K562 (cell line): ENCODE measurements at regions not wholly inside any gene's neighbourhood (a gene's known extent, or its start where the extent isn't known, plus 50 kb on each side); places are given as distances from the start of the nearest gene placed in this dataset.
A peak's percentile ranks its signal among the peaks of the same experiment; 100 is the strongest.

Experiments used
- ATAC-seq: fragments of 200-7000 bp; cut with Tn5 transposase; 3 replicates; pipeline ENCODE4 v1.9.1; 2020; ENCODE audit warnings: moderate library complexity
- BruUV-seq: library from RNA; stranded (reverse); fragments of 400-500 nt; replicated peaks from 2 replicates; lab custom pipeline; 2021; lab: Mats Ljungman, UMichigan
- CTCF ChIA-PET: fragments of 300-600 bp; formaldehyde crosslinking; extraction: SDS; loops from one replicate; lab custom pipeline; 2021; ENCODE audit warnings: low intra/inter-chr PET ratio; lab: Yijun Ruan, JAX
- POLR2A ChIA-PET: fragments of 300-600, 350-650 bp; sonication (Branson Sonifier 250); formaldehyde crosslinking; extraction: SDS; loops from one replicate; lab custom pipeline; 2021; ENCODE audit warnings: antibody characterized with exemption, inconsistent platforms; lab: Yijun Ruan, JAX
- DNase-seq, 4 experiments: peaks; one replicate each; pipeline versions ENCODE4 v3.0.0 to v3.0.0-alpha.2; 2011 to 2018; ENCODE audit warnings: low spot score in 3 of 4, mixed read lengths in 3 of 4; ENCODE audit errors: extremely low read depth in 1 of 4
- FAIRE-seq: peaks from 2 replicates; lab custom pipeline; 2011; peaks lifted over from hg19 to GRCh38; lab: Jason Lieb, UNC
- H2AFZ ChIP-seq: 2 replicates; pipeline ENCODE4 v1.6.0; 2011; ENCODE audit warnings: low read depth, low read length, control low read depth, inconsistent platforms
- H3K27ac ChIP-seq: fragments of 200-600 bp; 3 replicates; pipeline ENCODE4 v1.8.0; 2011; ENCODE audit warnings: low read depth, mild to moderate bottlenecking, control low read depth, inconsistent platforms, low read length, moderate library complexity, mixed read lengths; ENCODE audit errors: extremely low read depth
- H3K27me3 ChIP-seq, 2 experiments: fragments of 300-600 bp in 1 of 2; 2 replicates in 1 of 2; 3 replicates in 1 of 2; pipeline versions ENCODE4 v1.6.0 to v1.8.0; 2011; ENCODE audit warnings: inconsistent platforms in 2 of 2, low read length in 2 of 2, mild to moderate bottlenecking in 1 of 2, mixed read lengths in 1 of 2, moderate library complexity in 1 of 2; ENCODE audit not compliant: control insufficient read depth in 2 of 2, insufficient read depth in 2 of 2
- H3K36me3 ChIP-seq: fragments of 300-600 bp; 3 replicates; pipeline ENCODE4 v1.8.0; 2011; ENCODE audit warnings: mild to moderate bottlenecking, low read length, inconsistent platforms; ENCODE audit not compliant: control insufficient read depth, insufficient read depth
- H3K4me1 ChIP-seq, 2 experiments: fragments of 200-600 bp in 1 of 2; replicated peaks in 1 of 2; 2 replicates in 1 of 2; 3 replicates in 1 of 2; pipeline versions ENCODE4 v1.5.1 to v1.8.0; 2011; ENCODE audit warnings: inconsistent platforms in 2 of 2, low read length in 2 of 2, mild to moderate bottlenecking in 1 of 2, mixed read lengths in 1 of 2, moderate library complexity in 1 of 2; ENCODE audit not compliant: control insufficient read depth in 2 of 2, insufficient read depth in 2 of 2
- H3K4me2 ChIP-seq: 2 replicates; pipeline ENCODE4 v1.6.1; 2011; ENCODE audit warnings: low read length, control low read depth, inconsistent platforms, mixed read lengths; ENCODE audit not compliant: insufficient read depth
- H3K4me3 ChIP-seq: fragments of 200-600 bp; sonication (generic), shearing (Covaris generic); 2 replicates; pipeline ENCODE4 v1.5.1; 2016; ENCODE audit warnings: control low read depth, inconsistent platforms
- H3K79me2 ChIP-seq: fragments of 200-600 bp; 3 replicates; pipeline ENCODE4 v1.8.0; 2011; ENCODE audit warnings: low read length, inconsistent platforms; ENCODE audit not compliant: control insufficient read depth, insufficient read depth
- H3K9ac ChIP-seq, 2 experiments: 2 replicates each; pipeline versions ENCODE4 v1.6.0 to v1.6.1; 2011; ENCODE audit warnings: low read depth in 2 of 2, low read length in 2 of 2, control low read depth in 1 of 2, inconsistent platforms in 1 of 2, mild to moderate bottlenecking in 1 of 2, mixed read lengths in 1 of 2; ENCODE audit not compliant: insufficient read depth in 1 of 2
- H3K9me1 ChIP-seq: one replicate; pipeline ENCODE4 v1.6.0; 2011; ENCODE audit warnings: inconsistent platforms, mild to moderate bottlenecking, low read length, moderate library complexity; ENCODE audit not compliant: control insufficient read depth, insufficient read depth
- H3K9me3 ChIP-seq: replicated peaks from 2 replicates; pipeline ENCODE4 v1.5.1; 2011; ENCODE audit warnings: low read depth, low read length, inconsistent platforms; ENCODE audit not compliant: control insufficient read depth, insufficient read depth
- H4K20me1 ChIP-seq: replicated peaks from 2 replicates; pipeline ENCODE4 v1.6.1; 2011; ENCODE audit warnings: low read length, inconsistent platforms, mixed read lengths; ENCODE audit not compliant: control insufficient read depth, insufficient read depth
- AFF4 ChIP-seq: sonication (generic); formaldehyde crosslinking; IDR thresholded peaks from 2 replicates; pipeline ENCODE4 v1.8.0; 2023; ENCODE audit warnings: mild to moderate bottlenecking, missing genetic modification reagents
- DMBX1 ChIP-seq: fragments of 250-450 bp; sonication (Bioruptor Pico); IDR thresholded peaks from 2 replicates; pipeline ENCODE4 v1.8.0; 2022; ENCODE audit warnings: inconsistent platforms, mild to moderate bottlenecking, moderate library complexity, borderline replicate concordance
- ETV5 ChIP-seq: sonication (generic); formaldehyde crosslinking; IDR thresholded peaks from 2 replicates; pipeline ENCODE4 v1.4.0; 2020; ENCODE audit warnings: low read depth, mild to moderate bottlenecking, missing genetic modification reagents
- FOXA3 ChIP-seq, 2 experiments: fragments of 450-650 bp in 1 of 2; sonication (generic) in 1 of 2; formaldehyde crosslinking; IDR thresholded peaks in 1 of 2; conservative IDR thresholded peaks in 1 of 2; 2 replicates each; pipeline versions ENCODE4 v1.4.0 to v1.8.0; 2020 to 2022; ENCODE audit warnings: mild to moderate bottlenecking in 2 of 2, missing genetic modification reagents in 1 of 2
- KLF16 ChIP-seq: IDR thresholded peaks from 2 replicates; pipeline ENCODE4 v1.6.1; 2016; ENCODE audit warnings: antibody characterized with exemption
- RAD21 ChIP-seq, 2 experiments: fragments of 250-450 bp in 1 of 2; fragments of 450-650 bp in 1 of 2; sonication (Bioruptor Pico) in 1 of 2; formaldehyde crosslinking in 1 of 2; IDR thresholded peaks in 1 of 2; conservative IDR thresholded peaks in 1 of 2; 2 replicates each; pipeline versions ENCODE4 v1.4.0 to v1.8.0; 2020 to 2022; ENCODE audit warnings: mild to moderate bottlenecking in 2 of 2, moderate library complexity in 1 of 2
- TSC22D4 ChIP-seq: fragments of 450-650 bp; IDR thresholded peaks from 2 replicates; pipeline ENCODE4 v1.6.1; 2016; ENCODE audit warnings: missing genetic modification characterization, missing biosample characterization, control low read depth
- ZNF282 ChIP-seq: sonication (generic); formaldehyde crosslinking; IDR thresholded peaks from 2 replicates; pipeline ENCODE4 v1.8.1; 2023; ENCODE audit warnings: missing genetic modification reagents
- ZNF740 ChIP-seq, 3 experiments: fragments of 200-800 bp in 1 of 3; sonication (Bioruptor generic) in 1 of 3; sonication (generic) in 1 of 3; formaldehyde crosslinking in 1 of 3; IDR thresholded peaks; 2 replicates each; pipeline versions ENCODE4 v1.6.1 to v1.8.0; 2016 to 2022; ENCODE audit warnings: mild to moderate bottlenecking in 2 of 3, missing compliant biosample characterization in 2 of 3, missing genetic modification characterization in 2 of 3, missing genetic modification reagents in 1 of 3
- ZNF75A ChIP-seq: fragments of 450-650 bp; formaldehyde crosslinking; IDR thresholded peaks from 2 replicates; pipeline ENCODE4 v1.4.0; 2020; ENCODE audit warnings: mild to moderate bottlenecking
- ZNF77 ChIP-seq: fragments of 250-450 bp; sonication (Bioruptor Pico); IDR thresholded peaks from 2 replicates; pipeline ENCODE4 v1.5.0; 2020
- WGBS: fragments of 100-300 bp; shearing (Covaris generic); methylation state at CpG from one replicate; pipeline ENCODE4 v1.1.6; 2016; ENCODE audit warnings: low coverage, mixed read lengths; ENCODE audit not compliant: insufficient coverage; ENCODE audit errors: missing lambda C conversion rate; 5-methylcytosine and 5-hydroxymethylcytosine counted together
- in situ Hi-C: fragments of 300-500 bp; cut with MboI; formaldehyde crosslinking; loops from 4 replicates; pipeline ENCODE4 v1.15.0; 2018; ENCODE audit warnings: inconsistent platforms, mixed read lengths
- intact Hi-C: fragments of 100-400 bp; cut with micrococcal nuclease; formaldehyde crosslinking; loops from 2 replicates; pipeline ENCODE4 v1.14.2; 2022
- TF ChIP-seq, protein P1 (sequence below): fragments of 250-450 bp; sonication (Bioruptor Pico); IDR thresholded peaks from 2 replicates; pipeline ENCODE4 v1.9.0; 2021; ENCODE audit warnings: mild to moderate bottlenecking

- TF ChIP-seq TSC22D4 (tag) (no peak), ZNF282 (CRISPR knock-in tag) (no peak), ETV5 (CRISPR knock-in tag) (no peak; the same call in 1 of the 2 replicates), DMBX1 (CRISPR knock-in tag) (no peak; the same call in 1 of the 2 replicates)
- TF ChIP-seq, protein P1, sequence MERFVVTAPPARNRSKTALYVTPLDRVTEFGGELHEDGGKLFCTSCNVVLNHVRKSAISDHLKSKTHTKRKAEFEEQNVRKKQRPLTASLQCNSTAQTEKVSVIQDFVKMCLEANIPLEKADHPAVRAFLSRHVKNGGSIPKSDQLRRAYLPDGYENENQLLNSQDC: no peak
These were observed 128.1 kb upstream of the TOP3B start (continued) for GRCh38 chr22:22110548-22111266.

GRCh38 chr22:22109693-22110466 is 127.3 kb upstream of the TOP3B start:
- CTCF ChIA-PET: interaction anchor here (0.5 to 2.0 kb wide), 5 partner anchors 47 to 1104 kb away, joined by 3 to 9 read pairs (median 5); no protein-coding TSS in a partner anchor
- H3K4me2 ChIP-seq: peak overlapping the region; percentile 58
- ATAC-seq: peak; percentile 78
- TF ChIP-seq RAD21 (CRISPR knock-in tag; conservative IDR thresholded peaks at IDR 0.05 in 1 of 2, IDR thresholded peaks at IDR 0.05 in 1 of 2) (peak in 1 of 2 experiments; percentile 22; a peak in 1 of 4 replicates), FOXA3 (CRISPR knock-in tag; conservative IDR thresholded peaks at IDR 0.05 in 1 of 2, IDR thresholded peaks at IDR 0.05 in 1 of 2) (peak in 1 of 2 experiments; percentile 79; a peak in 2 of 4 replicates), ZNF77 (CRISPR knock-in tag) (peak; percentile 81; the same call in 1 of the 2 replicates), AFF4 (peak; percentile 85), ZNF740 (CRISPR knock-in tag; IDR thresholded peaks at IDR 0.05) (0 out of 2 replicates have a peak, but pooled peaks have one; percentile 18), ZNF740 (tag; IDR thresholded peaks at IDR 0.05) (no peak), KLF16 (peak; percentile 67), ZNF75A (no peak)

More at GRCh38 chr22:22109693-22110466, 127.3 kb upstream of the TOP3B start:
- H3K36me3 ChIP-seq: no peaks in the 10 kb centered on the region
- no peaks in the 10 kb centered on the region for H3K79me2 ChIP-seq
- H3K9me1 ChIP-seq: no peaks in the 10 kb centered on the region
- peak; percentile 76 to 89 (median 80) for DNase-seq
- WGBS: 18% methylated on average over 4 of the region's 4 CpGs
- BruUV-seq: no TSS peak
- H3K27me3 ChIP-seq: peaks cover 0 to 2% of the 10 kb centered on the region in 2 experiments; a peak in 1 of 5 replicates
- intact Hi-C loops (loop anchor here (2.0 to 5.0 kb wide), 2 partner anchors 42 to 85 kb away; no protein-coding TSS in a partner anchor), in situ Hi-C loops (loop anchor here (5.0 kb wide), 1 partner anchor 52 kb away; no protein-coding TSS in a partner anchor)
- POLR2A ChIA-PET: interaction anchor here (0.6 to 5.1 kb wide), 13 partner anchors 9 to 128 kb away, joined by 3 to 47 read pairs (median 9); partner anchors contain the start of gene TOP3B
- H3K9me3 ChIP-seq: no peaks in the 10 kb centered on the region
- H3K9ac ChIP-seq: peak overlapping the region in 1 of 2 experiments; percentile 37; a peak in 2 of 4 replicates
- peak overlapping the region; percentile 6 for H3K27ac ChIP-seq
- peaks cover 13 to 36% of the 10 kb centered on the region in 2 experiments; a peak in 4 of 5 replicates for H3K4me1 ChIP-seq
- FAIRE-seq: peak; percentile 75
- peak overlapping the region; percentile 82 for H2AFZ ChIP-seq
- H3K4me3 ChIP-seq: no peak overlapping the region
- H4K20me1 ChIP-seq: no peaks in the 10 kb centered on the region
